ENCODE measurements at regions not wholly inside any gene's neighbourhood (a gene's known extent, or its start where the extent isn't known, plus 50 kb on each side); places are given as distances from the start of the nearest gene placed in this dataset.

DNA sequence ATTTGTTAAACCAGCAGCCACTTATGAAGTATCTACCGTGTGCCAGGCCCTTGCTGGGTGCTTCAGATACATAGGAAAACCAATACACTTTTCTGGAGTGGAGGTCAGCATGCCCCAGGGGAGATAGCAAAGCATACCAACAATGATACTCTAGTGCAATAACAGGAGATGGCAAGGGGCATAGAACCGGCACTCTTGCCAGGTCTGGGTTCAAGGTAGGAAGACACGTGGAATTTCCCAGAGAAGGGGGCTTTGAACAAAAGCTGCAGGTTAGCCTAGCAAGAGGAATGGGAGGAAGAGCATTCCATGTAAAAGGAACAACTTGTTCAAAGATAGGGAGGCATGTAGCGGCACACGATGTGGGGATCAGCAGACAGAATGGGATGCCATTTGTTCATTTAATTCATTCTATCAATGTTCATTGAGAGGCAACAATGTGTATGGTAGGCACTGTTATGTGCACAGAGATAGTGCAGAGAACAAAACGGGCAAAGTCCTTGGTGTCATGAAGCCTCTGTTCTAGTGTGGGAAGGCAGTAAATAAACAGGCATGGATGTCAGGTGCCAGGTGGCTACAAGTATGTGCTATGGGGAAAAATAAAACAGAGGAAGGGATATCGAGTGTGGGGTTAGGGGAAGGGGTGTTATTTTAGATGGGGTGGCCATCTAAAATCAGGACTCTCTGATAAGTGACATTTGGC, 162.6 kb upstream of the E2F8 start:
- SMC1A ChIA-PET (ENCODE audit: uncharacterized antibody, unreplicated experiment), result no interaction called here
- Histone ChIP-seq H3K9ac (ENCODE audit: control insufficient read depth, insufficient read depth, low read length) (no peak overlapping the region), H3K4me3 (no peak overlapping the region), H3K4me2 (ENCODE audit: control insufficient read depth, insufficient read depth) (no peak overlapping the region), H2AFZ (ENCODE audit: control insufficient read depth, low read depth, low read length) (no peak overlapping the region), H3K27ac (ENCODE audit: control insufficient read depth, insufficient read depth) (no peak overlapping the region), H3K4me1 (ENCODE audit: control insufficient read depth, insufficient read depth, low read length) (no peaks in the 10 kb centered on the region), H3K9me3 (replicated peaks; ENCODE audit: control insufficient read depth, insufficient read depth, low read length) (no peaks in the 10 kb centered on the region), H3K36me3 (ENCODE audit: control insufficient read depth in 2 of 2, insufficient read depth in 2 of 2, low read length in 1 of 2) (no peaks in the 10 kb centered on the region), H3K79me2 (ENCODE audit: control insufficient read depth, insufficient read depth, low read length) (no peaks in the 10 kb centered on the region), H4K20me1 (ENCODE audit: control insufficient read depth, insufficient read depth) (no peaks in the 10 kb centered on the region), H3K27me3 (replicated peaks in 1 of 2; ENCODE audit: control insufficient read depth in 2 of 2, insufficient read depth in 2 of 2, low read length in 1 of 2) (no peaks in the 10 kb centered on the region)
- RAD21 ChIA-PET (ENCODE audit: unreplicated experiment), result no interaction called here
- CTCF ChIA-PET, result no interaction called here
- FAIRE-seq (peak; percentile 13), DNase-seq (ENCODE audit: low read depth, low spot score) (no peak), ATAC-seq (no peak)
- POLR2A ChIA-PET, result no interaction called here
- in situ Hi-C loops (cut with MboI), result no loop called here
- WGBS (ENCODE audit: insufficient coverage, insufficient replicate concordance, low lambda C conversion rate, missing lambda C conversion rate), result 58% methylated on average over 7 of the region's 7 CpGs
- BruUV-seq (replicated peaks), result no TSS peak
- intact Hi-C loops (cut with micrococcal nuclease; ENCODE audit: unreplicated experiment), result no loop called here
- no peak for TF ChIP-seq TCF7 (IDR thresholded peaks at IDR 0.05; ENCODE audit: borderline replicate concordance)
- no peak for TF ChIP-seq SUZ12 (IDR thresholded peaks at IDR 0.05; ENCODE audit: unreplicated experiment)
- TF ChIP-seq EZH2 (IDR thresholded peaks at IDR 0.05; ENCODE audit: borderline replicate concordance, control insufficient read depth, low read depth, low read length), result no peak
- TF ChIP-seq STAT3 (IDR thresholded peaks at IDR 0.05; ENCODE audit: low read depth, low read length), result no peak
- no peak for TF ChIP-seq RAD21 (IDR thresholded peaks at IDR 0.05; ENCODE audit: insufficient read depth, low read depth, low read length)
- no peak for TF ChIP-seq PAX8 (IDR thresholded peaks at IDR 0.05)
- no peak for TF ChIP-seq RFX5 (IDR thresholded peaks at IDR 0.05; ENCODE audit: low read depth, low read length)
- TF ChIP-seq, protein P1, sequence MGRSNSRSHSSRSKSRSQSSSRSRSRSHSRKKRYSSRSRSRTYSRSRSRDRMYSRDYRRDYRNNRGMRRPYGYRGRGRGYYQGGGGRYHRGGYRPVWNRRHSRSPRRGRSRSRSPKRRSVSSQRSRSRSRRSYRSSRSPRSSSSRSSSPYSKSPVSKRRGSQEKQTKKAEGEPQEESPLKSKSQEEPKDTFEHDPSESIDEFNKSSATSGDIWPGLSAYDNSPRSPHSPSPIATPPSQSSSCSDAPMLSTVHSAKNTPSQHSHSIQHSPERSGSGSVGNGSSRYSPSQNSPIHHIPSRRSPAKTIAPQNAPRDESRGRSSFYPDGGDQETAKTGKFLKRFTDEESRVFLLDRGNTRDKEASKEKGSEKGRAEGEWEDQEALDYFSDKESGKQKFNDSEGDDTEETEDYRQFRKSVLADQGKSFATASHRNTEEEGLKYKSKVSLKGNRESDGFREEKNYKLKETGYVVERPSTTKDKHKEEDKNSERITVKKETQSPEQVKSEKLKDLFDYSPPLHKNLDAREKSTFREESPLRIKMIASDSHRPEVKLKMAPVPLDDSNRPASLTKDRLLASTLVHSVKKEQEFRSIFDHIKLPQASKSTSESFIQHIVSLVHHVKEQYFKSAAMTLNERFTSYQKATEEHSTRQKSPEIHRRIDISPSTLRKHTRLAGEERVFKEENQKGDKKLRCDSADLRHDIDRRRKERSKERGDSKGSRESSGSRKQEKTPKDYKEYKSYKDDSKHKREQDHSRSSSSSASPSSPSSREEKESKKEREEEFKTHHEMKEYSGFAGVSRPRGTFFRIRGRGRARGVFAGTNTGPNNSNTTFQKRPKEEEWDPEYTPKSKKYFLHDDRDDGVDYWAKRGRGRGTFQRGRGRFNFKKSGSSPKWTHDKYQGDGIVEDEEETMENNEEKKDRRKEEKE (IDR thresholded peaks at IDR 0.05), result no peak
- TF ChIP-seq, protein P2, sequence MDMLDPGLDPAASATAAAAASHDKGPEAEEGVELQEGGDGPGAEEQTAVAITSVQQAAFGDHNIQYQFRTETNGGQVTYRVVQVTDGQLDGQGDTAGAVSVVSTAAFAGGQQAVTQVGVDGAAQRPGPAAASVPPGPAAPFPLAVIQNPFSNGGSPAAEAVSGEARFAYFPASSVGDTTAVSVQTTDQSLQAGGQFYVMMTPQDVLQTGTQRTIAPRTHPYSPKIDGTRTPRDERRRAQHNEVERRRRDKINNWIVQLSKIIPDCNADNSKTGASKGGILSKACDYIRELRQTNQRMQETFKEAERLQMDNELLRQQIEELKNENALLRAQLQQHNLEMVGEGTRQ (IDR thresholded peaks at IDR 0.05; ENCODE audit: borderline replicate concordance, low read depth, low read length), result no peak
- TF ChIP-seq GABPA (IDR thresholded peaks at IDR 0.05; ENCODE audit: low read depth), result no peak
- no peak for TF ChIP-seq HDGF (IDR thresholded peaks at IDR 0.05)
- TF ChIP-seq, protein P3, sequence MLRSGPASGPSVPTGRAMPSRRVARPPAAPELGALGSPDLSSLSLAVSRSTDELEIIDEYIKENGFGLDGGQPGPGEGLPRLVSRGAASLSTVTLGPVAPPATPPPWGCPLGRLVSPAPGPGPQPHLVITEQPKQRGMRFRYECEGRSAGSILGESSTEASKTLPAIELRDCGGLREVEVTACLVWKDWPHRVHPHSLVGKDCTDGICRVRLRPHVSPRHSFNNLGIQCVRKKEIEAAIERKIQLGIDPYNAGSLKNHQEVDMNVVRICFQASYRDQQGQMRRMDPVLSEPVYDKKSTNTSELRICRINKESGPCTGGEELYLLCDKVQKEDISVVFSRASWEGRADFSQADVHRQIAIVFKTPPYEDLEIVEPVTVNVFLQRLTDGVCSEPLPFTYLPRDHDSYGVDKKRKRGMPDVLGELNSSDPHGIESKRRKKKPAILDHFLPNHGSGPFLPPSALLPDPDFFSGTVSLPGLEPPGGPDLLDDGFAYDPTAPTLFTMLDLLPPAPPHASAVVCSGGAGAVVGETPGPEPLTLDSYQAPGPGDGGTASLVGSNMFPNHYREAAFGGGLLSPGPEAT (IDR thresholded peaks at IDR 0.05; ENCODE audit: low read depth), result no peak
- no peak for TF ChIP-seq POU2F2 (IDR thresholded peaks at IDR 0.05; ENCODE audit: borderline replicate concordance, low read depth, low read length)
- TF ChIP-seq, protein P4, sequence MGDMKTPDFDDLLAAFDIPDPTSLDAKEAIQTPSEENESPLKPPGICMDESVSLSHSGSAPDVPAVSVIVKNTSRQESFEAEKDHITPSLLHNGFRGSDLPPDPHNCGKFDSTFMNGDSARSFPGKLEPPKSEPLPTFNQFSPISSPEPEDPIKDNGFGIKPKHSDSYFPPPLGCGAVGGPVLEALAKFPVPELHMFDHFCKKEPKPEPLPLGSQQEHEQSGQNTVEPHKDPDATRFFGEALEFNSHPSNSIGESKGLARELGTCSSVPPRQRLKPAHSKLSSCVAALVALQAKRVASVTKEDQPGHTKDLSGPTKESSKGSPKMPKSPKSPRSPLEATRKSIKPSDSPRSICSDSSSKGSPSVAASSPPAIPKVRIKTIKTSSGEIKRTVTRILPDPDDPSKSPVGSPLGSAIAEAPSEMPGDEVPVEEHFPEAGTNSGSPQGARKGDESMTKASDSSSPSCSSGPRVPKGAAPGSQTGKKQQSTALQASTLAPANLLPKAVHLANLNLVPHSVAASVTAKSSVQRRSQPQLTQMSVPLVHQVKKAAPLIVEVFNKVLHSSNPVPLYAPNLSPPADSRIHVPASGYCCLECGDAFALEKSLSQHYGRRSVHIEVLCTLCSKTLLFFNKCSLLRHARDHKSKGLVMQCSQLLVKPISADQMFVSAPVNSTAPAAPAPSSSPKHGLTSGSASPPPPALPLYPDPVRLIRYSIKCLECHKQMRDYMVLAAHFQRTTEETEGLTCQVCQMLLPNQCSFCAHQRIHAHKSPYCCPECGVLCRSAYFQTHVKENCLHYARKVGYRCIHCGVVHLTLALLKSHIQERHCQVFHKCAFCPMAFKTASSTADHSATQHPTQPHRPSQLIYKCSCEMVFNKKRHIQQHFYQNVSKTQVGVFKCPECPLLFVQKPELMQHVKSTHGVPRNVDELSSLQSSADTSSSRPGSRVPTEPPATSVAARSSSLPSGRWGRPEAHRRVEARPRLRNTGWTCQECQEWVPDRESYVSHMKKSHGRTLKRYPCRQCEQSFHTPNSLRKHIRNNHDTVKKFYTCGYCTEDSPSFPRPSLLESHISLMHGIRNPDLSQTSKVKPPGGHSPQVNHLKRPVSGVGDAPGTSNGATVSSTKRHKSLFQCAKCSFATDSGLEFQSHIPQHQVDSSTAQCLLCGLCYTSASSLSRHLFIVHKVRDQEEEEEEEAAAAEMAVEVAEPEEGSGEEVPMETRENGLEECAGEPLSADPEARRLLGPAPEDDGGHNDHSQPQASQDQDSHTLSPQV (IDR thresholded peaks at IDR 0.05), result no peak

All from GM12878 (cell line).